Upper lobe of right lung (tissue), 1 donor: ENCODE measurements at regions not wholly inside any gene's neighbourhood (a gene's known extent, or its start where the extent isn't known, plus 50 kb on each side); places are given as distances from the start of the nearest gene placed in this dataset.

ENCODE experiments used
- ATAC-seq: fragments of 200-7000 bp; cut with Tn5 transposase; one replicate; pipeline ENCODE4 v1.9.1; 2020; ENCODE audit warnings: mild to moderate bottlenecking, moderate library complexity
- DNase-seq: peaks from one replicate; pipeline ENCODE4 v3.0.0-alpha.2; 2020
- H3K27ac ChIP-seq: fragments of 200-600 bp; one replicate; pipeline ENCODE4 v1.8.0; 2022
- H3K27me3 ChIP-seq: fragments of 200-600 bp; one replicate; pipeline ENCODE4 v1.8.0; 2022; ENCODE audit warnings: mild to moderate bottlenecking
- H3K36me3 ChIP-seq: fragments of 200-600 bp; one replicate; pipeline ENCODE4 v1.8.0; 2022
- H3K4me1 ChIP-seq: fragments of 200-600 bp; one replicate; pipeline ENCODE4 v1.8.0; 2022
- H3K4me3 ChIP-seq: fragments of 200-600 bp; one replicate; pipeline ENCODE4 v1.8.0; 2022; ENCODE audit warnings: mild to moderate bottlenecking
- H3K9me3 ChIP-seq: fragments of 200-600 bp; one replicate; pipeline ENCODE4 v1.8.0; 2022
- intact Hi-C: fragments of 100-400 bp; cut with DNase I; formaldehyde crosslinking; loops from one replicate; pipeline ENCODE4 v1.11.0; 2022
- TF ChIP-seq, protein P1 (sequence below): fragments of 200-600 bp; IDR thresholded peaks from one replicate; pipeline ENCODE4 v1.8.0; 2022; ENCODE audit warnings: antibody characterized with exemption
- donor health status: DM: no; HTN: yes; CAD: no; lungs with severe emphysema.

DNA sequence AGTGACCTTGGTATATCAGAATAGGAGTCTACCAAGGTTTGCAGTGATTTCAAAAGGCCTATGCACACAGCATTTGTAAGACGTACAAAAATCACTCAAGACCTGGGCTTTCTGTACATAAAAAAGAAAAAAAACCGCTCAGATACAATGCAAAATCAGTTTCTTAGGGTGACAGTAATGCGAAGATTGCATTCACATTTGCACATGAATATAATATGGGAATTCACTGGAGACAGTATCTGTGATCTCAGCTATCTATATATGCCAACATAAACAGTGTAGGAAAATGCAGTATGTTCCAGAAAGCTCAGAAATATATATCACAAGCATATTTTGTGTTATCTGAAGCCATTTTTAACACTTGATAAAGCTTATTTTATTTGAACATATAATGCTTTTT is 176.4 kb upstream of the MYOCD start:
- H3K36me3 ChIP-seq: no peaks in the 10 kb centered on the region
- peaks cover 6% of the 10 kb centered on the region for H3K27me3 ChIP-seq
- DNase-seq (no peak), ATAC-seq (no peak)
- TF ChIP-seq, protein P1, sequence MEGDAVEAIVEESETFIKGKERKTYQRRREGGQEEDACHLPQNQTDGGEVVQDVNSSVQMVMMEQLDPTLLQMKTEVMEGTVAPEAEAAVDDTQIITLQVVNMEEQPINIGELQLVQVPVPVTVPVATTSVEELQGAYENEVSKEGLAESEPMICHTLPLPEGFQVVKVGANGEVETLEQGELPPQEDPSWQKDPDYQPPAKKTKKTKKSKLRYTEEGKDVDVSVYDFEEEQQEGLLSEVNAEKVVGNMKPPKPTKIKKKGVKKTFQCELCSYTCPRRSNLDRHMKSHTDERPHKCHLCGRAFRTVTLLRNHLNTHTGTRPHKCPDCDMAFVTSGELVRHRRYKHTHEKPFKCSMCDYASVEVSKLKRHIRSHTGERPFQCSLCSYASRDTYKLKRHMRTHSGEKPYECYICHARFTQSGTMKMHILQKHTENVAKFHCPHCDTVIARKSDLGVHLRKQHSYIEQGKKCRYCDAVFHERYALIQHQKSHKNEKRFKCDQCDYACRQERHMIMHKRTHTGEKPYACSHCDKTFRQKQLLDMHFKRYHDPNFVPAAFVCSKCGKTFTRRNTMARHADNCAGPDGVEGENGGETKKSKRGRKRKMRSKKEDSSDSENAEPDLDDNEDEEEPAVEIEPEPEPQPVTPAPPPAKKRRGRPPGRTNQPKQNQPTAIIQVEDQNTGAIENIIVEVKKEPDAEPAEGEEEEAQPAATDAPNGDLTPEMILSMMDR: no peak
- H3K9me3 ChIP-seq: no peaks in the 10 kb centered on the region
- no peak overlapping the region for H3K4me3 ChIP-seq
- no peak overlapping the region for H3K27ac ChIP-seq
- intact Hi-C loops: no loop called here
- no peaks in the 10 kb centered on the region for H3K4me1 ChIP-seq

DNA sequence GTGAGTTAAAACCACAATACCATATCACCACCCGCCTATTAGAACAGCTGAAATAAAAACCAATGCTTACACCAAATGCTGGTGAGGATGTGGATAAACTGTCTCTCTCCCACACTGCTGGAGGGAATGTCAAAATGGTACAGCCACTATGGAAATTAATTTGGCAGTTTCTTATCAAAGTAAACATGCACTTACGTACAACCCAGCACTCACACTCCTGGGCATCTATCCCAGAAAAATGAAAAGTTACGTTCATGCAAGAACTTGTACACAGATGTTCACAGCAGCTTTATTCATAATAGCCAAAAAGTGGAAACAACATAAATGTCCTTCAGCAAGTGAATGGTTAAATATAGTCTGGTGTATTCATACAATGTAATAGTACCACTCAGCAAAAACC is 173.2 kb upstream of the MYOCD start:
- no peak for ATAC-seq
- Histone ChIP-seq H3K9me3 (no peaks in the 10 kb centered on the region), H3K4me3 (no peak overlapping the region), H3K27me3 (peaks cover 6% of the 10 kb centered on the region), H3K4me1 (no peaks in the 10 kb centered on the region), H3K36me3 (no peaks in the 10 kb centered on the region), H3K27ac (no peak overlapping the region)
- intact Hi-C loops: no loop called here
- no peak for DNase-seq
- TF ChIP-seq, protein P1: no peak

DNA sequence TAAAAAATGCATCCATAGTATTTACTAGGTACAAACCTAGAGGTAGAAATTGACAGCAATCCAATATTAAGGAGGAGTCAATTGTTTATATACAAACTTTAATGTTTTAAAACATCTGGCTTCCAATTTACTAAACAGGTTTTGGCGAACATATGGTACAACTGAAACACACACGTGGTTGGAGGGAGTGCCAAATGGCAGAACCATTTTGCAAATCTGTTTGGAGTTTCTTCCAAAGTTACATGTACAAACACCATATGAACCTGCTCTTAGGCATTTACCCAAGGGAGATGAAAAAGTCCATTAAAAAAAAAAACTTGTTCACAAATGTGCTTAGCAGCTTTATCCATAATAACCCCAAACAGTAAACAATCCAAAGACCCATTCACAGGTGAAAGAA is 159.8 kb upstream of the MYOCD start:
- DNase-seq (no peak), ATAC-seq (no peak)
- no peaks in the 10 kb centered on the region for H3K4me1 ChIP-seq
- H3K36me3 ChIP-seq: no peaks in the 10 kb centered on the region
- intact Hi-C loops: no loop called here
- no peak overlapping the region for H3K4me3 ChIP-seq
- H3K27ac ChIP-seq: no peak overlapping the region
- H3K27me3 ChIP-seq: no peaks in the 10 kb centered on the region
- TF ChIP-seq, protein P1: no peak
- H3K9me3 ChIP-seq: no peaks in the 10 kb centered on the region

DNA sequence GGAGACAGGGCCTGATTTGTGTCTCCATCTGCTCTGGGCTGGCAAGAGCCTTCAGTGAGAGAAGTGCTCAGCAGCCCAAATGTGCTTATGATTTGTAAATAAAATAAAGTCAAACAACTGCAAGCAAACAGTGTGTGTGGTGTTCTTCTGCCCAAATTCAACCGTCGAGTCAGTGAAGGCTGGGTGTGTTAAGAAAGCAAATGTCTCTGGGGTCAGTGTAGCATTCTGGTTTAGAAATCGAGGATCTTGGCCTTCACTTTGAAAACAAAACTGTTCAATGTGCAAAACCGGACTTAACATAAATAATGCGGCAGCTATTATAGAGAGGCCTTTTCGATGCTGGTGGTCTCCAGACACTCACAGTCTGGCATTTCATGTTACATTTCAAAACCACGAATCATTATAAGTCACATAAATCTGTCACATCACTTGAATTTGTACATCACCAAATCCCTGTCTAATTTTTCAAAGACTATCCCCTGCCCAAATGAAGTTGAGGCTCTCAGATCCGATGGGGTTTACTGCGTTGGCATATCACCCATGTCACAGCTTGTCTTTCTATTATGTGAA is 158.6 kb upstream of the MYOCD start:
- no peaks in the 10 kb centered on the region for H3K4me1 ChIP-seq
- no peak overlapping the region for H3K4me3 ChIP-seq
- no peaks in the 10 kb centered on the region for H3K36me3 ChIP-seq
- no peak overlapping the region for H3K27ac ChIP-seq
- no peaks in the 10 kb centered on the region for H3K9me3 ChIP-seq
- TF ChIP-seq, protein P1: no peak
- no peak for DNase-seq
- no peak for ATAC-seq
- intact Hi-C loops: no loop called here
- no peaks in the 10 kb centered on the region for H3K27me3 ChIP-seq

DNA sequence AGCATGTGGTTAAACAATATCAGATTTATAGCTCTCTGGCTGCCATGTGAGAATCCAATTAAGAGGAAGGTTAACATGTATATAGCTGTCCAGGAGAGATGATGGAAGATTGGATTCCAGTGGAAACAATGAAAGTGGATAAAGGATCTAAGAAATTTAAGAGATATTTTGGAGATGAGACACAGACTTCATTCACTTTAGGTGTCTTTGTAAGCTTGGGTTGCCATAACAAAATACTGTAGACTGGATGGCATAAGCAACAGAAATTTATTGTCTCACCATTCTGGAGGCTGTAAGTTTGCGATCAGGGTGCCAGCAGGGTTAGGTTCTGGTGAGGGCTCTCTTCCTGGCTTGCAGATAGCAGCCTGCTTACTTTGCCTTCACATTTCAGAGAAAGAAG is 155.9 kb upstream of the MYOCD start:
- H3K36me3 ChIP-seq: no peaks in the 10 kb centered on the region
- H3K9me3 ChIP-seq: no peaks in the 10 kb centered on the region
- ATAC-seq (no peak), DNase-seq (no peak)
- H3K4me1 ChIP-seq: no peaks in the 10 kb centered on the region
- H3K27me3 ChIP-seq: no peaks in the 10 kb centered on the region
- no peak overlapping the region for H3K27ac ChIP-seq
- intact Hi-C loops: no loop called here
- TF ChIP-seq, protein P1: no peak
- no peak overlapping the region for H3K4me3 ChIP-seq

DNA sequence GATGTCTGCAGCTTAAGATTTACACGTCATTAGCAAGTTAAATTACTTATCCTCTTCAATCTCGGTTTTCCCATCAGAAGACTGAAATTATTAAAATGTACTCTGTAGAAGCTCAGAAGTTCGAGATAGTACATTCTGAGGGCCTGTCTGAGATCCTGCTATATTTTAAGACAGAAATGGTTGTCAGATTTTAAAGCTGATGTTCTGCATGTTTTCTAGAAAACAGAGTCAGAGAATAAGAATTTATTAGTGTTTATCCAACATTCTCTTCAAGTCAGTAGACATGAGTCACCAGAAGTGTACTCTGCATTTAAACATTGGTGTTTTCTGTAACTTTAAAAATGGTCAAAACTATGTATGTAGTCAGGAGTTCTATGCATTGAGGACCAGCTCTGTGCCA is 155.2 kb upstream of the MYOCD start:
- Histone ChIP-seq H3K27ac (no peak overlapping the region), H3K4me1 (no peaks in the 10 kb centered on the region), H3K9me3 (no peaks in the 10 kb centered on the region), H3K4me3 (no peak overlapping the region), H3K36me3 (no peaks in the 10 kb centered on the region), H3K27me3 (no peaks in the 10 kb centered on the region)
- intact Hi-C loops: no loop called here
- TF ChIP-seq, protein P1: no peak
- DNase-seq (no peak), ATAC-seq (no peak)
